Vagina (tissue), 2 donors: ENCODE measurements at regions not wholly inside any gene's neighbourhood (a gene's known extent, or its start where the extent isn't known, plus 50 kb on each side); places are given as distances from the start of the nearest gene placed in this dataset.

Experiments used
- POLR2A ChIP-seq, 2 donors: fragments of 450-650 bp; IDR thresholded peaks; one replicate each; pipeline ENCODE4 v1.6.1; 2017; ENCODE audit warnings: antibody characterized with exemption in 2 of 2, mild to moderate bottlenecking in 2 of 2, moderate library complexity in 2 of 2
- POLR2AphosphoS5 ChIP-seq, 2 donors: sonication (generic); formaldehyde crosslinking; IDR thresholded peaks; one replicate each; pipeline ENCODE4 v1.9.0; 2017; ENCODE audit warnings: antibody characterized with exemption in 2 of 2, mild to moderate bottlenecking in 2 of 2, low read depth in 1 of 2; ENCODE audit not compliant: insufficient read depth in 1 of 2
- TF ChIP-seq, protein P1 (sequence below), 3 experiments: fragments of 450-650 bp in 2 of 3; fragments of 200-600 bp in 1 of 3; sonication (generic) in 1 of 3; IDR thresholded peaks; one replicate each; pipeline ENCODE4 v1.5.1; 2017 to 2019; ENCODE audit warnings: antibody characterized with exemption in 3 of 3, mild to moderate bottlenecking in 2 of 3, moderate library complexity in 2 of 3

DNA sequence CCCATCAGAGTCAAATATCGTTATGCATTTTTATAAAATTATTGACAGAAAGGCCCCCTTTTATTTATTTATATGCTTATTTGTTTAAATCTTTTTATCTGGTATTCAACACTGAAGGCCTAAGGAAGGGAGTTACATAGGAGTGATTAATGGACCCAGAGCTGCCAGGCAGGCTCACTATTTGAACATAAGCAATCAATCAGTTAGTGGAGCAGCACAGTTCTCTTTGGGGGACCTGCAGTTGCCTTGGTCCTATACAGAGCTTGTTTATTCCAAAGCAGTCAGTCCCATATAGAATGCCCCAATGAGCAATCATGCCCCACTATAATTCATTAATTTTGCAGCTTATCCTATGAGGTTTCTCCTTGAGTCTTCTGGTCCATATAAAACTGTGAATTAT lies 389.4 kb upstream of the GOT2 start:
- TF ChIP-seq, protein P1, sequence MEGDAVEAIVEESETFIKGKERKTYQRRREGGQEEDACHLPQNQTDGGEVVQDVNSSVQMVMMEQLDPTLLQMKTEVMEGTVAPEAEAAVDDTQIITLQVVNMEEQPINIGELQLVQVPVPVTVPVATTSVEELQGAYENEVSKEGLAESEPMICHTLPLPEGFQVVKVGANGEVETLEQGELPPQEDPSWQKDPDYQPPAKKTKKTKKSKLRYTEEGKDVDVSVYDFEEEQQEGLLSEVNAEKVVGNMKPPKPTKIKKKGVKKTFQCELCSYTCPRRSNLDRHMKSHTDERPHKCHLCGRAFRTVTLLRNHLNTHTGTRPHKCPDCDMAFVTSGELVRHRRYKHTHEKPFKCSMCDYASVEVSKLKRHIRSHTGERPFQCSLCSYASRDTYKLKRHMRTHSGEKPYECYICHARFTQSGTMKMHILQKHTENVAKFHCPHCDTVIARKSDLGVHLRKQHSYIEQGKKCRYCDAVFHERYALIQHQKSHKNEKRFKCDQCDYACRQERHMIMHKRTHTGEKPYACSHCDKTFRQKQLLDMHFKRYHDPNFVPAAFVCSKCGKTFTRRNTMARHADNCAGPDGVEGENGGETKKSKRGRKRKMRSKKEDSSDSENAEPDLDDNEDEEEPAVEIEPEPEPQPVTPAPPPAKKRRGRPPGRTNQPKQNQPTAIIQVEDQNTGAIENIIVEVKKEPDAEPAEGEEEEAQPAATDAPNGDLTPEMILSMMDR (IDR thresholded peaks at IDR 0.05), result no peak
- TF ChIP-seq POLR2A (IDR thresholded peaks at IDR 0.05) (no peak), POLR2AphosphoS5 (IDR thresholded peaks at IDR 0.05; ENCODE audit: insufficient read depth in 1 of 2, low read depth in 1 of 2) (no peak)
